RWPE2 (cell line): ENCODE measurements at regions not wholly inside any gene's neighbourhood (a gene's known extent, or its start where the extent isn't known, plus 50 kb on each side); places are given as distances from the start of the nearest gene placed in this dataset.

Experiments
- ATAC-seq: fragments of 200-7000 bp; cut with Tn5 transposase; 3 replicates; pipeline ENCODE4 v1.9.1; 2021; ENCODE audit warnings: low read depth
- DNase-seq: peaks from one replicate; pipeline ENCODE4 v3.0.0-alpha.2; 2020; ENCODE audit warnings: low spot score
- H3K27ac ChIP-seq: fragments of 450-650 bp; 2 replicates; pipeline ENCODE4 v1.5.1; 2017; ENCODE audit warnings: mild to moderate bottlenecking; ENCODE audit not compliant: poor library complexity, severe bottlenecking
- H3K27me3 ChIP-seq: fragments of 250-450 bp; sonication (Bioruptor Pico); 2 replicates; pipeline ENCODE4 v1.5.1; 2021; ENCODE audit warnings: mild to moderate bottlenecking, moderate library complexity; ENCODE audit not compliant: insufficient read depth, poor library complexity, severe bottlenecking
- H3K36me3 ChIP-seq: fragments of 250-450 bp; sonication (Bioruptor Pico); 2 replicates; pipeline ENCODE4 v1.5.1; 2020; ENCODE audit warnings: low read depth, mild to moderate bottlenecking, moderate library complexity
- H3K4me1 ChIP-seq: fragments of 250-450 bp; sonication (Bioruptor Pico); 2 replicates; pipeline ENCODE4 v1.5.1; 2021; ENCODE audit warnings: mild to moderate bottlenecking, moderate library complexity; ENCODE audit not compliant: insufficient read depth, poor library complexity, severe bottlenecking
- H3K4me3 ChIP-seq: fragments of 250-450 bp; sonication (Bioruptor Pico); 2 replicates; pipeline ENCODE4 v1.5.1; 2021; ENCODE audit warnings: mild to moderate bottlenecking, moderate library complexity; ENCODE audit not compliant: severe bottlenecking
- H3K9me3 ChIP-seq: fragments of 250-450 bp; sonication (Bioruptor Pico); 2 replicates; pipeline ENCODE4 v1.5.1; 2021; ENCODE audit warnings: mild to moderate bottlenecking, moderate library complexity; ENCODE audit not compliant: severe bottlenecking
- TF ChIP-seq, protein P1 (sequence below): fragments of 450-650 bp; IDR thresholded peaks from one replicate; pipeline ENCODE4 v1.5.1; 2017; ENCODE audit warnings: mild to moderate bottlenecking, moderate library complexity; ENCODE audit not compliant: poor library complexity, severe bottlenecking

- no peaks in the 10 kb centered on the region for H3K9me3 ChIP-seq
- H3K4me3 ChIP-seq = no peak overlapping the region
- TF ChIP-seq, protein P1, sequence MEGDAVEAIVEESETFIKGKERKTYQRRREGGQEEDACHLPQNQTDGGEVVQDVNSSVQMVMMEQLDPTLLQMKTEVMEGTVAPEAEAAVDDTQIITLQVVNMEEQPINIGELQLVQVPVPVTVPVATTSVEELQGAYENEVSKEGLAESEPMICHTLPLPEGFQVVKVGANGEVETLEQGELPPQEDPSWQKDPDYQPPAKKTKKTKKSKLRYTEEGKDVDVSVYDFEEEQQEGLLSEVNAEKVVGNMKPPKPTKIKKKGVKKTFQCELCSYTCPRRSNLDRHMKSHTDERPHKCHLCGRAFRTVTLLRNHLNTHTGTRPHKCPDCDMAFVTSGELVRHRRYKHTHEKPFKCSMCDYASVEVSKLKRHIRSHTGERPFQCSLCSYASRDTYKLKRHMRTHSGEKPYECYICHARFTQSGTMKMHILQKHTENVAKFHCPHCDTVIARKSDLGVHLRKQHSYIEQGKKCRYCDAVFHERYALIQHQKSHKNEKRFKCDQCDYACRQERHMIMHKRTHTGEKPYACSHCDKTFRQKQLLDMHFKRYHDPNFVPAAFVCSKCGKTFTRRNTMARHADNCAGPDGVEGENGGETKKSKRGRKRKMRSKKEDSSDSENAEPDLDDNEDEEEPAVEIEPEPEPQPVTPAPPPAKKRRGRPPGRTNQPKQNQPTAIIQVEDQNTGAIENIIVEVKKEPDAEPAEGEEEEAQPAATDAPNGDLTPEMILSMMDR = no peak
- DNase-seq (peak; percentile 94), ATAC-seq (peak; percentile 89)
- no peaks in the 10 kb centered on the region for H3K36me3 ChIP-seq
- peaks cover 24% of the 10 kb centered on the region for H3K4me1 ChIP-seq
- peak overlapping the region; percentile 81 for H3K27ac ChIP-seq
- no peaks in the 10 kb centered on the region for H3K27me3 ChIP-seq
These were observed 534.5 kb downstream of the BNC2 start for GRCh38 chr9:16335788-16336580.

GRCh38 chr9:16336833-16337232, 533.6 kb downstream of the BNC2 start:
- DNase-seq (no peak), ATAC-seq (no peak)
- Histone ChIP-seq H3K27ac (peak overlapping the region; percentile 81), H3K27me3 (no peaks in the 10 kb centered on the region), H3K36me3 (no peaks in the 10 kb centered on the region), H3K9me3 (no peaks in the 10 kb centered on the region), H3K4me3 (no peak overlapping the region), H3K4me1 (peaks cover 24% of the 10 kb centered on the region)
- TF ChIP-seq, protein P1 = no peak

- ATAC-seq = peak; percentile 71
- TF ChIP-seq, protein P1 = no peak
- Histone ChIP-seq H3K36me3 (no peaks in the 10 kb centered on the region), H3K9me3 (no peaks in the 10 kb centered on the region), H3K27ac (peak overlapping the region; percentile 81), H3K4me3 (no peak overlapping the region), H3K4me1 (peaks cover 24% of the 10 kb centered on the region), H3K27me3 (no peaks in the 10 kb centered on the region)
- DNase-seq = no peak
These were observed 533.0 kb downstream of the BNC2 start for GRCh38 chr9:16337322-16338029.

- TF ChIP-seq, protein P1 = no peak
- no peak overlapping the region for H3K4me3 ChIP-seq
- no peaks in the 10 kb centered on the region for H3K36me3 ChIP-seq
- no peak overlapping the region for H3K27ac ChIP-seq
- no peaks in the 10 kb centered on the region for H3K9me3 ChIP-seq
- peaks cover 33% of the 10 kb centered on the region for H3K4me1 ChIP-seq
- ATAC-seq (no peak), DNase-seq (no peak)
- H3K27me3 ChIP-seq = no peaks in the 10 kb centered on the region
These were observed 529.3 kb downstream of the BNC2 start for GRCh38 chr9:16341177-16341576.
